GM20431 (cell line): ENCODE measurements at regions not wholly inside any gene's neighbourhood (a gene's known extent, or its start where the extent isn't known, plus 50 kb on each side); places are given as distances from the start of the nearest gene placed in this dataset.

Experiments used
- in situ Hi-C: fragments of 300-500 bp; cut with MseI, MboI; formaldehyde crosslinking; loops from one replicate; pipeline ENCODE4 v1.15.0; 2020; ENCODE audit warnings: low sequenced_read_pairs; ENCODE audit not compliant: unreplicated experiment

GRCh38 chr3:159789017-159789416, 199.6 kb upstream of the IL12A start:
- in situ Hi-C loops: no loop called here

GRCh38 chr3:159789742-159790635, 198.6 kb upstream of the IL12A start:
- in situ Hi-C loops: no loop called here

GRCh38 chr3:159791336-159791735, 197.3 kb upstream of the IL12A start:
- in situ Hi-C loops: no loop called here

GRCh38 chr3:159792070-159792469, 196.6 kb upstream of the IL12A start:
- in situ Hi-C loops: no loop called here

GRCh38 chr3:159795042-159795441, 193.6 kb upstream of the IL12A start:
- in situ Hi-C loops: no loop called here

- in situ Hi-C loops: no loop called here
These were observed 192.9 kb upstream of the IL12A start for GRCh38 chr3:159795681-159796175.

- in situ Hi-C loops: no loop called here
These were observed 192.4 kb upstream of the IL12A start for GRCh38 chr3:159796226-159796625.

GRCh38 chr3:159796744-159797143, 191.9 kb upstream of the IL12A start:
- in situ Hi-C loops: no loop called here

GRCh38 chr3:159797771-159798170, 190.9 kb upstream of the IL12A start:
- in situ Hi-C loops: no loop called here

- in situ Hi-C loops: no loop called here
These were observed 189.7 kb upstream of the IL12A start for GRCh38 chr3:159798951-159799350.

- in situ Hi-C loops: loop anchor here (25.0 kb wide), 2 partner anchors 463 to 963 kb away; no protein-coding TSS in a partner anchor
These were observed 188.0 kb upstream of the IL12A start for GRCh38 chr3:159800434-159801155.

- in situ Hi-C loops: loop anchor here (25.0 kb wide), 2 partner anchors 466 to 966 kb away; no protein-coding TSS in a partner anchor
These were observed 185.8 kb upstream of the IL12A start for GRCh38 chr3:159802864-159803263.

GRCh38 chr3:159803459-159803858, 185.2 kb upstream of the IL12A start:
- in situ Hi-C loops: loop anchor here (25.0 kb wide), 2 partner anchors 466 to 966 kb away; no protein-coding TSS in a partner anchor

GRCh38 chr3:159804726-159805410, 183.8 kb upstream of the IL12A start:
- in situ Hi-C loops: loop anchor here (25.0 kb wide), 2 partner anchors 468 to 968 kb away; no protein-coding TSS in a partner anchor

- in situ Hi-C loops: loop anchor here (25.0 kb wide), 2 partner anchors 468 to 968 kb away; no protein-coding TSS in a partner anchor
These were observed 183.2 kb upstream of the IL12A start for GRCh38 chr3:159805411-159805772.

GRCh38 chr3:159806412-159806811, 182.2 kb upstream of the IL12A start:
- in situ Hi-C loops: loop anchor here (25.0 kb wide), 2 partner anchors 469 to 969 kb away; no protein-coding TSS in a partner anchor

GRCh38 chr3:159807137-159808040, 181.2 kb upstream of the IL12A start:
- in situ Hi-C loops: loop anchor here (25.0 kb wide), 2 partner anchors 470 to 970 kb away; no protein-coding TSS in a partner anchor

- in situ Hi-C loops: loop anchor here (25.0 kb wide), 2 partner anchors 477 to 977 kb away; no protein-coding TSS in a partner anchor
These were observed 174.7 kb upstream of the IL12A start for GRCh38 chr3:159813822-159814531.
